IPS DF 19.7 (cell line): ENCODE measurements at regions not wholly inside any gene's neighbourhood (a gene's known extent, or its start where the extent isn't known, plus 50 kb on each side); places are given as distances from the start of the nearest gene placed in this dataset.
"Not testable (repeated sequence)": the region's sequence is repeated elsewhere in the genome, so short reads cannot be mapped to it uniquely, and the experiment has no call there.

ENCODE experiments used
- DNase-seq: peaks from one replicate; pipeline ENCODE4 v3.0.0-alpha.2; 2013; ENCODE audit warnings: low read depth, low spot score

DNA sequence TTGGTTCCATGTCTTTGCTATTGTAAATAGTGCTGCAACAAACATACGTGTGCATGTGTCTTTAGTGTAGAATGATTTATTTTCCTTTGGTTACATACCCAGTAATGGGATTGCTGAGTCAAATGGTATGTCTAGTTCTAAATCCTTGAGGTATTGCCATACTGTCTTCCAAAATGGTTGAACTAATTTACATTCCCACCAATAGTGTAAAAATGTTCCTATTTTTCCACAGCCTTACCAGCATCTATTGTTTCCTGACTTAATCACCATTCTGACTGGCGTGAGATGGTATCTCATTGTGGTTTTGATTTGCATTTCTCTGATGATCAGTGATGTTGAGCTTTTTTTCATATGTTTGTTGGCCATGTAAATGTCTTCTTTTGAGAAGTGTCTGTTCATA lies 226.6 kb downstream of the ETAA1 start:
- DNase-seq: not testable (repeated sequence)

DNA sequence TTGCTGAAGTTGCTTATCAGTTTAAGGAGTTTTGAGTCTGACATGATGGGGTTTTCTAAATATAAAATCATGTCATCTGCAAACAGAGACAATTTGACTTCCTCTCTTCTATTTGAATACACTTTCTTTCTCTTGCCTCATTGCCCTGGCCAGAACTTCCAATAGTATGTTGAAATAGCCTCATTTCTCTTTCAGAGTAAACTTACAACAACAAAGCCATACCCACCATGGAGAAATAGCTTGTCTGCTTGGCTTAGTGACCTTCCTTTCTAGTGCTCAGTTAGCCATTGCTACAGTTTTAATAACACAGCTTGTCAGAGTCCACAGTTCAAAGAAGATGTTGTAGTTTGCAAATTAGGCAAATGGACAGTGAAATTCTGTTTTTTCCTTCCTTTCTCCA lies 228.0 kb downstream of the ETAA1 start:
- DNase-seq: no peak

DNA sequence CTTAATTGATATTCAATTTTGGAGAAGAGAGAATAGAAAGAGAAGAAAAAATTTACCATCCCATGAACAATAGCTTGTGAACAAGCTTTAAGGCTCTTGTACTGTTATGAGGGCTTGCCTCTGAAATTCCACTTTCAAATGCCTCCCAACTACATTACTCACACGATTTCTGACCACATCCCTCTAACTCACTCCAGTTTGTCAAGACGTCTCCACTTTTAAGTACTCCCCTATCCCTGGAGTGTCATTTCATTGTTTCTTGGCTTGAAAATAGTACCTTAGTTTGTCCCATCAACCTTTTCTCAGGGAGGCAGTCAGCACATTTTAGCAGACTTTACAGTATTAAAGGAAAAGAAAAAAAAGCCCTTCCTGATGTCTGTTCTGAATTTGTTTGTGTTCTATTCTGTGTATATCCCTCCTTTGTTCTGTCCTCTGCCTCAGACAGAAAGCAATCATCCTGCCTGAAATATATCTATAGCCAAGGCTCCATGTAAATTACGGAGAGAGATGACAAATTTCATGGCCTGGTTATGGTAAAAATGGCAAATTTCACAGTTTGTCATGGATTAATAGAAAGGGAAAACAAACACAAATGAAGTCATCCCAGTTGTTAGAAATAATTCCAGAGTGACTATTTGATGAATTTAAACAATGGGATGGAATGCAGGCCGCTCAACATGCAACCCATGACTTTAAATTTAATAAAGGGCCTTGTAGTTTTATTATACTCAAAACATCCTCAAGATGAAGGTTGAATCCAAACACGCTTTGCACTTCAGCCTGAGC lies 228.8 kb downstream of the ETAA1 start:
- DNase-seq: no peak

GRCh38 chr2:67626656-67627055 lies 229.5 kb downstream of the ETAA1 start:
- DNase-seq: no peak

DNA sequence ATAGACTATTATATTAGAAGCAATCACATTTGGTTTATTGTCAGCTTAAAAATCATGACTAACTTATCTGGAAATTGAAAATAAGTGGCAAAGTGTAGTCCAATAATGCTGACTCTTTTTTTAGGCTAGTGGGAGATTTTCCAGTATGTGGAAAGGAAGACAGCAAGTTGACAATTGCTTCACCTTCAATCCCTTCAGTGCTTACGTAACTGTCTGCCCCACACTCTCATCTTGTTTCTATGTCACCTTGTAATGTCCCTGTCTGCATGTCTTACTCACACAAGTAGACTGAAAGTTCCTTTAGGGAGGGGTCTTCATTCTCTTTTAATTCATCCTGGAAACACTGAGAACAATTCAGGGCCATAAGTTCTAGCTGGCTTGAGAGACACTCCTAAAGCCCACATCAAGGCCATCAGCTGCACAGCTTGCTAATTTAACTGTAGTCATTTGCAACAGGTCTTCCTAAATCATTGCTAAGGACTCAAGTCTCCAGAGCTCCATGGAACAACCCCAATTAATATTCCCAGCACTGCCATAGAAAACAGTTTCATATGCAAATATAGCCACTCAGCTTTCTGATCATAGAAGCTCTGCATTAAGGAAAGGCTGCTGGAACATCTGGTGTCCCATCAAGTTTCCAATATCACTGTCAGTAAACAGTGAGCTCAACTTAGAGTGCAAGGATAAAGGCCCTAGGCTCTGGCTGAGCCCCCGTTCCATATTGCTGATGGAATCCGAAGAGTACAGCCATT lies 230.5 kb downstream of the ETAA1 start:
- no peak for DNase-seq

- no peak for DNase-seq
Observed at GRCh38 chr2:67628892-67629291, 231.8 kb downstream of the ETAA1 start.

DNA sequence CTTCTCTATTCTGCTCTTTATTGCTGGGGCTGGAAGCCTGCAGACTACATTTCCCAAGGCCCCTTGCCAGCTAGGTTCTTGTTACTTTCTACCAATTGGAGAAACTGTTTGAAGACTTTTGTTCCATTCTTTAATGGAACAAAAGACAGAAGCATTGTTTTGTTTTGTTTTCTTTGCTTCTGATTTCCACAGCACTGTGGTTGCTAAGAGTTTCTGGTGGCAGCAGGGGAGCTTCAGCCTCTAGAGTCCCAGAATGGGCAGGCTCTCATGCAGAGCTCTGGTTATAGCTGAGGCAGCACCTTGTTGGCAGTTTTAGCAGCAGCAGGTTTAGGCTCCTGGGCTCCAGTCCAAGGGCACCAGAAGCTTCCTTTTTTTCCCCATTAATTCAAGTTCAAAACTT lies 234.3 kb downstream of the ETAA1 start:
- no peak for DNase-seq

- no peak for DNase-seq
Observed at GRCh38 chr2:67633212-67633856, 236.2 kb downstream of the ETAA1 start.

GRCh38 chr2:67638146-67638545 lies 241.0 kb downstream of the ETAA1 start:
- no peak for DNase-seq

GRCh38 chr2:67641312-67642045 lies 244.3 kb downstream of the ETAA1 start:
- no peak for DNase-seq

DNA sequence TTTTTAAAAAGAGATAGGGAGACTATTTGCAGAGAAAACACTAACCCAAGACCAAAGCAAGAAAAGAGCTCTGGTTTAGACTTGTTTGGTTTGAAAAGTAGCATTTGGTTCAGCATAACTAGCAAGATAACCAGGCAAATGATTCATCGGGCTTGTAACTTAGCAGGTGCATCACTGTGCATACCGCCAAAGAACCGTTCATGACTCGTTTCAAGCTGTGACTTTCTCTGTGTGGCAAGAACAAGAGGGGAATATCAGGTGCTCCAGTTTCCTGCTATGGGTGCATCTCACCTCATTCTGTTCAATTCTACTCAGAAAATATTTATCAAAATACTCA lies 244.9 kb downstream of the ETAA1 start:
- no peak for DNase-seq

DNA sequence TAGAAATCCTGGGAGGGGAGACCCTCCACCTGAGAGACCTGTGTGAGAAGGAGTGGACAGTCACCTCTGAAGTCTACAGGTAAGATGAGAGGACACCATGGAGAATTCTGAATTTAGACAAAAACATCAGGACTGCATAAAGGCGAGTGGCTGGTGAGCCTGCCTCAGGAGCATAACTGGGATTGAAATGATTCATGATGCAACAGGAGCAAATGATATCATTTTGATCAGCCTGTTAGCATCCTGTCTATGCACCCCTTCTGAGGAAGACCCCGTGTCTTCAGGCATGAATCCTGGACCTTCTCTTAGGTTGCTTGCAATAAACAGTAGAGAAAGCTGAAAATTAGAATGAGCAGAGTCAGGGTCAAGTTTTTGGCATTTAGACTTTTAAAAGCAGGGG lies 245.8 kb downstream of the ETAA1 start:
- no peak for DNase-seq

GRCh38 chr2:67645280-67646138 lies 248.4 kb downstream of the ETAA1 start:
- DNase-seq: no peak

- no peak for DNase-seq
Observed at GRCh38 chr2:67646714-67647333, 249.7 kb downstream of the ETAA1 start.

- no peak for DNase-seq
Observed at GRCh38 chr2:67649331-67650261, 252.5 kb downstream of the ETAA1 start.

DNA sequence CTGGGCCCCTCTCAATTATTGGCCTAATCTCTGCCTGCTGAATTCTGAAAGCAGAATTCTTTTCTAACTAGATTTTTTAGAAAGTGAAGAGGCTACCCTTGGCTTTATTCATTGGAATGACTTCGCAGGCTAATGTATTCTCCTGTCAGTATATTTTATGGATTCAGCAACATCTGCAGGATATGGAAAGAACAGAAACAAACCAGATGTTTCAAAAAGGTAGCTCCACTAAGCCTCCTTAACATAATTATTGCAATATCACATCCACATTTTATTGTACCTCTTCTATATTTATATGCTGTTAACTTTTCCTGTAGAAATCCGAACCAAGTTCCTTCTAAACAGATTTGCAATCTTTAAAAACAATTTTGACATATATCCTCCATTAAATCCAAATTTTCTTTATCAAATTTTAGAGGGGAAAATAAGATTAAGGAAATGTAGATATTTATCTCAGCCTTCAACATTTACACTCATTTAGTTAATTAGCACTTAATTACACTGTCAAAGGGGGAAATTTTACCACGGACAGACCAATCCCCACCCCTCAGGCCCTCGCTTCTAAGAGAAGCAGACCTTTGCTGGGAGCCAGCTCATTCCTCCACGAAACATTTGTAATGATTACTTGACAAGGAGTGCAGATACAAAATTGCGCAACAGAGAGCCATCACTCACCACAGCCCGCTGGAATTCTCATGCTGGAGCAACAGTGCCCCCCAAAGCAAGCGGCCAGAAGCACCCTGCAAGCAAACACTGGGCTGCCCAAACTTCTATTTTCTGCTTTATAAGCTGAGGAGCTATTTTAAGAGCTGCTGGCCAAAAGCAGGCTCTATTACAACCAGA lies 253.4 kb downstream of the ETAA1 start:
- peak; percentile 5 for DNase-seq

GRCh38 chr2:67651565-67651964 lies 254.4 kb downstream of the ETAA1 start:
- no peak for DNase-seq

DNA sequence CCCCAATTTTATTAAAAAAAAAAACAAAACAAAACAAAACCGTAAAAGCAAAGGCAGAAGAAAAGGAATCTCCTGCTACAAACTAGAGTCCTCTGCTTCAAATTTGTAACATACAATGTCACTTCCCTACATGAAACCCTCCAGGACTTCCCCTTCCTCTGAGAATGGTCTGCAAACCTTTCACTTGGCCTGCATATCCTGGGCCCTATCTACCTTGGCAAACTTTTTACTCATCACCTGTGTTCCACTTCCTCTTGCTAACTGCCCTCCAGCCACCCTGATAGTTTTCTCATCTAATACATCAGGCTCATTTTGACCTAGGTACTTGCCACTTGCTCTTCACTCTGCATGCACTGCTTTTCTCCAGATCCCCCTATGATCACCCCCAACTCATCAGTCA lies 255.5 kb downstream of the ETAA1 start:
- DNase-seq: no peak

DNA sequence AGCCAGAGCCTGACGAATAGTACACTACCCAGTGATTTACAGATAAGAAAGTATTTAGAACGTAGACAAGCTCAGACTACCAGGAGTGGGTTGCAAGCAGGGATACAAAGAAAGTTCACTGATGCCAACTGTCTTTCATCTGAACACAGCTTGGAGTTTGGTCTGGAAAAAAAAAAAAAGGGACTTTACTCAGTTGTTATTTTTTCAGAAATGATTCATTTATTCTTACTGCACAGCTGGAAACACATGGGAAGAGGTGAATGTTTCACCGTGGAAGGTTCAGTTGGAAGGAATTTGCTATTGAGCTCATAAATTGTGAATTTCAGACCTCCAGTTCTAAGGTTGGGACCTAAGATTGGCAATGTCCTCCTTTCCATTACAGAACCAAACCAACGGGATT lies 259.7 kb downstream of the ETAA1 start:
- DNase-seq: no peak
